Natural killer cell (primary cell): ENCODE measurements at regions not wholly inside any gene's neighbourhood (a gene's known extent, or its start where the extent isn't known, plus 50 kb on each side); places are given as distances from the start of the nearest gene placed in this dataset.

ENCODE experiments used
- ATAC-seq, 3 donors: fragments of 150-1000 bp in 2 of 3; fragments of 200-7000 bp in 1 of 3; cut with Tn5 transposase; 1 replicate in 1 of 3; 2 replicates in 2 of 3; pipeline ENCODE4 v1.10.0; 2021; ENCODE audit warnings: mild to moderate bottlenecking in 2 of 3, moderate library complexity in 2 of 3
- DNase-seq, 2 donors: peaks; one replicate each; pipeline versions ENCODE4 v3.0.0 to v3.0.0-alpha.2; 2013 to 2021; ENCODE audit warnings: mixed read lengths in 1 of 2
- H3K27ac ChIP-seq: one replicate; pipeline ENCODE4 v1.5.1; 2013; ENCODE audit warnings: mild to moderate bottlenecking, low read length
- H3K27me3 ChIP-seq: one replicate; pipeline ENCODE4 v1.6.1; 2013; ENCODE audit warnings: low read length; ENCODE audit not compliant: control insufficient read depth, insufficient read depth
- H3K36me3 ChIP-seq: one replicate; pipeline ENCODE4 v1.6.1; 2013; ENCODE audit warnings: low read length; ENCODE audit not compliant: control insufficient read depth, insufficient read depth
- H3K4me1 ChIP-seq: one replicate; pipeline ENCODE4 v1.6.1; 2013; ENCODE audit warnings: low read length; ENCODE audit not compliant: control insufficient read depth, insufficient read depth
- H3K4me3 ChIP-seq: one replicate; pipeline ENCODE4 v1.5.1; 2013; ENCODE audit warnings: low read length
- H3K9me3 ChIP-seq: one replicate; pipeline ENCODE4 v1.6.1; 2013; ENCODE audit warnings: low read length; ENCODE audit not compliant: control insufficient read depth, insufficient read depth
- H3K27ac Mint-ChIP-seq, 2 donors: one replicate each; pipeline ENCODE4 v1.8.0; 2022; ENCODE audit warnings: mild to moderate bottlenecking in 2 of 2, mixed read lengths in 2 of 2, moderate library complexity in 1 of 2
- H3K27me3 Mint-ChIP-seq, 2 donors: one replicate each; pipeline ENCODE4 v1.8.0; 2022; ENCODE audit warnings: low read depth in 2 of 2, mixed read lengths in 2 of 2
- H3K36me3 Mint-ChIP-seq: one replicate; pipeline ENCODE4 v1.8.0; 2022; ENCODE audit warnings: mixed read lengths
- H3K4me1 Mint-ChIP-seq, 2 donors: one replicate each; pipeline ENCODE4 v1.8.0; 2022; ENCODE audit warnings: mixed read lengths in 2 of 2
- H3K4me3 Mint-ChIP-seq: one replicate; pipeline ENCODE4 v1.8.0; 2022; ENCODE audit warnings: mild to moderate bottlenecking, moderate library complexity, mixed read lengths
- H3K9me3 Mint-ChIP-seq, 2 donors: one replicate each; pipeline ENCODE4 v1.8.0; 2022; ENCODE audit warnings: mixed read lengths in 2 of 2
- CTCF ChIP-seq: fragments of 200-600 bp; IDR thresholded peaks from one replicate; pipeline ENCODE4 v1.8.0; 2022; ENCODE audit warnings: antibody characterized with exemption
- WGBS: methylation state at CpG from one replicate; pipeline ENCODE4 v1.1.7; 2013; ENCODE audit warnings: missing lambda C conversion rate; ENCODE audit not compliant: insufficient coverage; 5-methylcytosine and 5-hydroxymethylcytosine counted together
- intact Hi-C: fragments of 100-400 bp; cut with micrococcal nuclease; formaldehyde crosslinking; loops from one replicate; pipeline ENCODE4 v1.14.2; 2022

- Mint-ChIP-seq H3K36me3 (no peaks in the 10 kb centered on the region), H3K9me3 (peaks cover 0 to 7% of the 10 kb centered on the region in 2 donors), H3K4me3 (no peak overlapping the region), H3K27ac (no peak overlapping the region), H3K4me1 (no peaks in the 10 kb centered on the region), H3K27me3 (no peaks in the 10 kb centered on the region)
- no peak for TF ChIP-seq CTCF
- ATAC-seq = no peak
- H3K9me3 ChIP-seq = no peaks in the 10 kb centered on the region
- no peak overlapping the region for H3K4me3 ChIP-seq
- no peaks in the 10 kb centered on the region for H3K27me3 ChIP-seq
- no peak overlapping the region for H3K27ac ChIP-seq
- no peaks in the 10 kb centered on the region for H3K36me3 ChIP-seq
- H3K4me1 ChIP-seq = no peaks in the 10 kb centered on the region
- 89% methylated on average over 1 of the region's 1 CpG for WGBS
- intact Hi-C loops = no loop called here
- DNase-seq = no peak
These were observed 213.5 kb upstream of the CRBN start for GRCh38 chr3:3392946-3393345.

- intact Hi-C loops = no loop called here
- Histone ChIP-seq H3K4me1 (no peaks in the 10 kb centered on the region), H3K27me3 (no peaks in the 10 kb centered on the region), H3K9me3 (no peaks in the 10 kb centered on the region), H3K36me3 (no peaks in the 10 kb centered on the region), H3K27ac (no peak overlapping the region), H3K4me3 (no peak overlapping the region)
- no peaks in the 10 kb centered on the region for H3K4me1 Mint-ChIP-seq
- no peaks in the 10 kb centered on the region for H3K36me3 Mint-ChIP-seq
- DNase-seq = no peak
- 73% methylated on average over 4 of the region's 4 CpGs for WGBS
- peaks cover 0 to 3% of the 10 kb centered on the region in 2 donors for H3K27me3 Mint-ChIP-seq
- H3K9me3 Mint-ChIP-seq = peaks cover 0 to 5% of the 10 kb centered on the region in 2 donors
- ATAC-seq = no peak
- H3K27ac Mint-ChIP-seq = no peak overlapping the region
- no peak overlapping the region for H3K4me3 Mint-ChIP-seq
- TF ChIP-seq CTCF = no peak
These were observed 204.0 kb upstream of the CRBN start for GRCh38 chr3:3383461-3383860.

GRCh38 chr3:3372210-3372777 lies 192.8 kb upstream of the CRBN start:
- intact Hi-C loops = no loop called here
- Mint-ChIP-seq H3K27me3 (no peaks in the 10 kb centered on the region), H3K36me3 (no peaks in the 10 kb centered on the region), H3K4me3 (no peak overlapping the region), H3K9me3 (peaks cover 6% of the 10 kb centered on the region in 2 donors), H3K4me1 (no peaks in the 10 kb centered on the region), H3K27ac (no peak overlapping the region)
- ATAC-seq (no peak), DNase-seq (no peak)
- Histone ChIP-seq H3K9me3 (no peaks in the 10 kb centered on the region), H3K4me3 (no peak overlapping the region), H3K36me3 (no peaks in the 10 kb centered on the region), H3K27me3 (no peaks in the 10 kb centered on the region), H3K4me1 (no peaks in the 10 kb centered on the region), H3K27ac (no peak overlapping the region)
- WGBS = 87% methylated on average over 4 of the region's 5 CpGs
- no peak for TF ChIP-seq CTCF

- WGBS = 70% methylated on average over 4 of the region's 4 CpGs
- TF ChIP-seq CTCF = no peak
- no peaks in the 10 kb centered on the region for H3K27me3 Mint-ChIP-seq
These were observed 188.8 kb upstream of the CRBN start for GRCh38 chr3:3368306-3368705.

More at GRCh38 chr3:3368306-3368705, 188.8 kb upstream of the CRBN start:
- no peaks in the 10 kb centered on the region for H3K36me3 Mint-ChIP-seq
- Histone ChIP-seq H3K36me3 (no peaks in the 10 kb centered on the region), H3K27me3 (no peaks in the 10 kb centered on the region), H3K27ac (no peak overlapping the region), H3K4me3 (no peak overlapping the region), H3K9me3 (no peaks in the 10 kb centered on the region), H3K4me1 (no peaks in the 10 kb centered on the region)
- DNase-seq (no peak), ATAC-seq (no peak)
- no peak overlapping the region for H3K27ac Mint-ChIP-seq
- intact Hi-C loops = no loop called here
- peaks cover 0 to 2% of the 10 kb centered on the region in 2 donors for H3K9me3 Mint-ChIP-seq
- no peak overlapping the region for H3K4me3 Mint-ChIP-seq
- no peaks in the 10 kb centered on the region for H3K4me1 Mint-ChIP-seq
